Calu3 (cell line): ENCODE measurements at regions not wholly inside any gene's neighbourhood (a gene's known extent, or its start where the extent isn't known, plus 50 kb on each side); places are given as distances from the start of the nearest gene placed in this dataset.

Experiments used
- BruUV-seq: library from RNA; stranded (reverse); fragments of 400-500 nt; replicated peaks from 2 replicates; lab custom pipeline; 2021; lab: Mats Ljungman, UMichigan
- CTCF ChIA-PET: fragments of 300-600 bp; sonication (Branson Sonifier 250); formaldehyde crosslinking; loops from one replicate; lab custom pipeline; 2022; ENCODE audit warnings: antibody characterized with exemption; lab: Charles Lee
- DNase-seq: peaks from one replicate; pipeline ENCODE4 v3.0.0; 2022
- H3K27ac Mint-ChIP-seq: one replicate; pipeline ENCODE4 v1.8.0; 2022; ENCODE audit warnings: mixed read lengths; ENCODE audit not compliant: unreplicated experiment
- H3K27me3 Mint-ChIP-seq: one replicate; pipeline ENCODE4 v1.8.0; 2022; ENCODE audit warnings: mixed read lengths; ENCODE audit not compliant: unreplicated experiment
- H3K36me3 Mint-ChIP-seq: one replicate; pipeline ENCODE4 v1.8.0; 2022; ENCODE audit warnings: mild to moderate bottlenecking, moderate library complexity, mixed read lengths; ENCODE audit not compliant: insufficient read depth, unreplicated experiment
- H3K4me1 Mint-ChIP-seq: one replicate; pipeline ENCODE4 v1.8.0; 2022; ENCODE audit warnings: mild to moderate bottlenecking, low read depth, mixed read lengths; ENCODE audit not compliant: unreplicated experiment
- H3K4me3 Mint-ChIP-seq: one replicate; pipeline ENCODE4 v1.8.0; 2022; ENCODE audit warnings: mild to moderate bottlenecking, low read depth, moderate library complexity, mixed read lengths; ENCODE audit not compliant: unreplicated experiment
- H3K9me3 Mint-ChIP-seq: one replicate; pipeline ENCODE4 v1.8.0; 2022; ENCODE audit warnings: low read depth, mixed read lengths; ENCODE audit not compliant: unreplicated experiment
- intact Hi-C: fragments of 100-400 bp; cut with micrococcal nuclease; formaldehyde crosslinking; loops from one replicate; pipeline ENCODE4 v1.10.0; 2022; ENCODE audit not compliant: unreplicated experiment
- TF ChIP-seq, protein P1 (sequence below): fragments of 200-600 bp; IDR thresholded peaks from one replicate; pipeline ENCODE4 v1.8.0; 2022; ENCODE audit warnings: antibody characterized with exemption; ENCODE audit not compliant: unreplicated experiment

DNA sequence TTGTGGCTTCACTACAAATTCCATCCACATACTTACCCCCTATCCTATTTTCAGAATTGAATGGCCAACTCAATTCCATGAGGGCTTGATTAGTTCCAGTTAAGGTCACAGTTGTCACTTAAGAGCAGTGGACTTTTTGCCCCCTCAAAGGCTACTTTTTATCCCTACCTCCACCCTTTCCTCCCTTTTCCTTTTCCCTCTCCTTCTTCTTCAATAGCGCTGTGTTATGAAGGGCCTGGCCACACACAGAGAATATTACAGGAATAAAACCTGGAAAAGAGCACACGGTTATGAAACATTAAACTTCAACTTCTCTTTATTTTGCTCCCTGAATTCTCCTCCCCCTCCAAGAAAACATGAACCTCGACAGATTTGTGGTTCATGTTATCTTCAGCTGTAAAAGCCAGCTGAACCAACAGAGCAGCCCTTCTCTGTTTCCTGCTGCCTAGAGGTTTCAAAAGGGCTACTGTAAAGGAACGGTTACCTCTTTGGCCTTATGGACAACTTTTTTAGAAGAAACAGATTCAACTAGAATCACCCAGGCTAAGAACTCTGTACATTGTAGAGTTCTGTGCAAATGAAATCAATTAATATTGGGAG is 87.0 kb upstream of the RPL34 start:
- Mint-ChIP-seq H3K9me3 (no peaks in the 10 kb centered on the region), H3K27me3 (no peaks in the 10 kb centered on the region), H3K27ac (no peak overlapping the region), H3K36me3 (no peaks in the 10 kb centered on the region), H3K4me1 (no peaks in the 10 kb centered on the region), H3K4me3 (no peak overlapping the region)
- no peak for DNase-seq
- no TSS peak for BruUV-seq
- CTCF ChIA-PET: interaction anchor here (0.7 kb wide), 1 partner anchor 838 kb away, joined by 3 read pairs; no protein-coding TSS in a partner anchor
- intact Hi-C loops: no loop called here
- TF ChIP-seq, protein P1, sequence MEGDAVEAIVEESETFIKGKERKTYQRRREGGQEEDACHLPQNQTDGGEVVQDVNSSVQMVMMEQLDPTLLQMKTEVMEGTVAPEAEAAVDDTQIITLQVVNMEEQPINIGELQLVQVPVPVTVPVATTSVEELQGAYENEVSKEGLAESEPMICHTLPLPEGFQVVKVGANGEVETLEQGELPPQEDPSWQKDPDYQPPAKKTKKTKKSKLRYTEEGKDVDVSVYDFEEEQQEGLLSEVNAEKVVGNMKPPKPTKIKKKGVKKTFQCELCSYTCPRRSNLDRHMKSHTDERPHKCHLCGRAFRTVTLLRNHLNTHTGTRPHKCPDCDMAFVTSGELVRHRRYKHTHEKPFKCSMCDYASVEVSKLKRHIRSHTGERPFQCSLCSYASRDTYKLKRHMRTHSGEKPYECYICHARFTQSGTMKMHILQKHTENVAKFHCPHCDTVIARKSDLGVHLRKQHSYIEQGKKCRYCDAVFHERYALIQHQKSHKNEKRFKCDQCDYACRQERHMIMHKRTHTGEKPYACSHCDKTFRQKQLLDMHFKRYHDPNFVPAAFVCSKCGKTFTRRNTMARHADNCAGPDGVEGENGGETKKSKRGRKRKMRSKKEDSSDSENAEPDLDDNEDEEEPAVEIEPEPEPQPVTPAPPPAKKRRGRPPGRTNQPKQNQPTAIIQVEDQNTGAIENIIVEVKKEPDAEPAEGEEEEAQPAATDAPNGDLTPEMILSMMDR: no peak

DNA sequence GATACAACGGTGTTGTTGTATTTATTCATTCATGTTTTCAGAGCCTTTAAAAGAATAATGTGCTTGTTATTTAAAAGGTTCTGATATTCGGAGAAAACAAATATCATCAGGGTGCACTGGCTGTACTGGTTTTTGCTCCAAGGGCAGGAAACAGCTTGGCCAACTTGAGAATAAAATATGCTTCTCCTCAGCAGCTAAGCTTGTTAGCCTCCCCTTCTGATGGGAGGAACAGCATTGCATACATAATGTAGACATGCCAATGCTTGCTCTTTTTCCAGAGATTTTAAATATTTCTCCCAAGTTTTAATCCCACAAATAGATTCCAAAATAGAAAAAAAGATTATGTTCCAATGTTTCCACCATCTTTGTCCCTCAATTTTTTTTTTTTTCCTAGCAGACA is 87.6 kb upstream of the RPL34 start:
- H3K4me1 Mint-ChIP-seq: no peaks in the 10 kb centered on the region
- CTCF ChIA-PET: no interaction called here
- no peaks in the 10 kb centered on the region for H3K27me3 Mint-ChIP-seq
- no peaks in the 10 kb centered on the region for H3K36me3 Mint-ChIP-seq
- no peaks in the 10 kb centered on the region for H3K9me3 Mint-ChIP-seq
- no peak for DNase-seq
- TF ChIP-seq, protein P1: no peak
- intact Hi-C loops: no loop called here
- no peak overlapping the region for H3K27ac Mint-ChIP-seq
- no TSS peak for BruUV-seq
- H3K4me3 Mint-ChIP-seq: no peak overlapping the region

DNA sequence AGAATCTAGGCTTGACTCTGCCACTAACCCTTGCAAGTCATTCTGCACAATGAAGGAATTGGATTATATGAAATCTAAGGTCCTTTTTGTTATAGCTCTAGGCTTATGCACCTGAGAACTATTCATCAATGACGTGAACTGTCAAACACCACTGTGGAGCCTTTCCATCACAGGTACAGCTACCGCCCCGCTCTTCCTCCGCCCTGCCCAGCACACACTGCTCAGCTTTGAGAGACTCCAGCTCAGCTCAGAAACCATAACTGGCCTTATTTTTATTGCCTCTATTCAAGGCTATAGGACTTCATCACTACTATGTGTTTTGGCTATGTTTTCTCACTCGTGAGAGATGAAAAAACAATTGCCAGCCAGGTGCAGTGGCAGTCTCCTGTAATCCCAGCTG is 88.2 kb upstream of the RPL34 start:
- DNase-seq: no peak
- H3K9me3 Mint-ChIP-seq: no peaks in the 10 kb centered on the region
- H3K4me1 Mint-ChIP-seq: no peaks in the 10 kb centered on the region
- BruUV-seq: no TSS peak
- H3K4me3 Mint-ChIP-seq: no peak overlapping the region
- H3K36me3 Mint-ChIP-seq: no peaks in the 10 kb centered on the region
- CTCF ChIA-PET: no interaction called here
- TF ChIP-seq, protein P1: no peak
- intact Hi-C loops: no loop called here
- no peaks in the 10 kb centered on the region for H3K27me3 Mint-ChIP-seq
- H3K27ac Mint-ChIP-seq: no peak overlapping the region

DNA sequence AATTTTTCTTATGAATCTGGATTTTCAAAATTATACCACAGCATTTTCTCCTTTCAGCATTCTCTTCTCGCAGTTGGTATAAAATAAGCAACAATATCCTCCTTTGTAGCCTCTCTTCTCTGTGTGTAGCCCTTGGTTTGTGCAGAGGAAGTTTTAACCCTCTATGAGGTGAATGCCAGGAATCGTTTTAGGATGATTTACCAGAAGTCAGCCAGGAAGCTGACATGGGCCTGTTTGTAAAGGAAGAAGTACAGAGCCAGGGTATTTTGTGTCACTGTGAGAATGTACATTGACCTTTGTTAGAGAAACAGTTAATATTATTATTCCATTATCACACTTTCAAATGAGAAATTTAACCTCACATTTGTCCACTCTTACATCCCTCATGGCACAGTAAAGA is 88.9 kb upstream of the RPL34 start:
- Mint-ChIP-seq H3K27ac (no peak overlapping the region), H3K9me3 (no peaks in the 10 kb centered on the region), H3K27me3 (peaks cover 4% of the 10 kb centered on the region), H3K4me1 (no peaks in the 10 kb centered on the region), H3K4me3 (no peak overlapping the region), H3K36me3 (no peaks in the 10 kb centered on the region)
- TF ChIP-seq, protein P1: no peak
- CTCF ChIA-PET: no interaction called here
- no TSS peak for BruUV-seq
- intact Hi-C loops: no loop called here
- DNase-seq: no peak
